GM21619 (cell line): ENCODE measurements at regions not wholly inside any gene's neighbourhood (a gene's known extent, or its start where the extent isn't known, plus 50 kb on each side); places are given as distances from the start of the nearest gene placed in this dataset.

Source experiments
- ATAC-seq: cut with Tn5 transposase; IDR thresholded peaks from one replicate; pipeline ENCODE4 v1.9.1; 2021; ENCODE audit not compliant: unreplicated experiment

DNA sequence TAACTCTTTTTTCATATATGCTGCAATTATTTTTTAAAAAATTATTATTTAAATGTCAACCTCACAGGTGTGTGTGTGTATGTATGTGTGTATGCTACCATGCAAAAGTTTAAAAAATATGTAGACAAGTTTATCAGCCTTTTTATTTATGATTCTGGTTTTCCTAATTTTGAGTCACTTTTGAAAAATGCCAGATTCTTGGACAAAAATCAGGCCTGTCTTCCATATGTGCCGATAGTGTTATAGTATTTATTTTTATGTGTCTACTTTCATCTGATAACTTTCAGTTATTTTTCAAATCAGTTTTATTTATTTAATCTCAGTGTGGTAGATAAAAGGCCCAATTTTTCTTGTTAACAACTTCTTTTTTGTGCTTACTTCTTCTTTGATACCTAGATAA is 176.2 kb downstream of the RDH14 start:
- no peak for ATAC-seq

DNA sequence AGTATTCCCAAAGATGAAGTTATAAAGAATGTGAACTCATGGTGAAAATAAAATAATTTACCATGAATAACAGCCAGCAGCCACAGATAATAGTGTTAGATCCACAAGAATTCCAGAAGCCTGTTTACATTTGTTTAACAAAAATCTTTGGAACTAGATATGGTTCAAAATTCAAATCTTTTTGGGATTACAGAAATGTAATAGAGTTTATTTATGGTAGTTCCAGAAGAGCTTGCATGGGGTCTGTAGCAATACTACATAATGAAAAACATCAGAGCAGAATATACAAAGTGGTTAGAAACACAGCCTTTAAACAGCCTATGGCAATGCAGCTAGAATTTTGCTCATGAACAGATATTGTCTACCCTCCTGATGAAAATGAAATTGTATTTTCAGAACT is 179.1 kb downstream of the RDH14 start:
- no peak for ATAC-seq

DNA sequence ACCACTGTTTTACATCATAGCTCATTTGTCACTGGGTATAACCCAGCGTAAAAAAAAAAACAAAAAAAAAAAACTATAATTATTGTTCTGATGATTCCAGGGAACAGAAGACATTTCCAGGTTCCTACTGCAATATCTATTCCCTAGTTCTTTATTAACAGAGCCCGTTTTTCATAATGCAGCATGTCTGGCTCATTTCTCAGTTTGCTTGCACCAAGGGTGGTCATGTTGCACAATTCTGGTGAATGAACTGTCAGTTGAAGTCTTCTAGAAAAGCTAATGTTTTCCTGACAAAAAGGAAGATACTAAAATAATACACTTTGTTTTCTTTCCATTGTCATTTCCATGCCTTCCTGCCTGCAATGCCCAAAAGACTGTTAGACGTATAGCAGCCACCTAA is 180.1 kb downstream of the RDH14 start:
- no peak for ATAC-seq

DNA sequence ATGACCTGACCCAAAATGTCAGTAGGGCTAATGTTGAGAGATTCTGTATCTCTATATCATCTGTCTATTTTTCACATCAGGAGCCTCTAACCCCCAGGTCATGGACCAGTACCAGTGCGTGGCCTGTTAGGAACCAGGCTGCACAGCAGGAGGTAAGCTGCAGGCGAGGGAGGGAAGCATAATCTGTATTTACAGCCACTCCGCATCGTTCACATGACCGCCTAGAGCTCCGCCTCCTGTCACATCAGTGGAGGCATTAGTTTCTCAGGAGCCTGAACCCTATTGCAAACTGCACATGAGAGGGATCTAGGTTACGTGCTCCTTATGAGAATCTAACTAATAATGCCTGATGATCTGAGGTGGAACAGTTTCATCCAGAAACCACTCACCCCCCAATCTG is 180.6 kb downstream of the RDH14 start:
- no peak for ATAC-seq

DNA sequence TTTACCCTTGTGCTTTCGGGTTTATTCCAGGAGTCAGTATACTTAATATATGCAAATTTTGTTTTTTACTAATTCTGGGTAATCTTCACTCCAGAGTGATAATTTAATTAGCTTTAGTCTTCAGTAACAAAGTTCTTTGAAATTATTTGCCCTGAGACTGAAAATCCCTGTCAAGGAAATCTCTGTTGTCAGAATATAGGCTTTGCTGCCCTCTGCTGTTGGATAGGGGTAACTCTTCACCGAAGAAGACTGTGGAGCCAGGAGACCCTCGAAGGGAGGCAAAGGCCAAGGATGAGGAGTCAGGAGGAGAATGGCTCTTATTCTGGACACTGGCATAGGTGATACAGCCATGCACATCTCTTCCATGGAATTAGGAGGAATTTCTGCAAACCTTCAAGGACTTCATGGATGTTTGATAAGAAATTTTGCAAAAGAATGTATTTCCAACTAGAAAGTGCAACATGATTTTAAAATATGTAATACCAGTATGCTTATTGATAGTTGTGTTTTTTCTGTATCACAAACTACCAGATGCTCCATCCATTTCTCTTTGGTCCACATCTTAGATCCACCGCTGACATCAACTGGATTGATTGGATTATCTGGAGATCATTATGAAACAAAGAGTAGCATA is 182.3 kb downstream of the RDH14 start:
- peak; percentile 97 for ATAC-seq

DNA sequence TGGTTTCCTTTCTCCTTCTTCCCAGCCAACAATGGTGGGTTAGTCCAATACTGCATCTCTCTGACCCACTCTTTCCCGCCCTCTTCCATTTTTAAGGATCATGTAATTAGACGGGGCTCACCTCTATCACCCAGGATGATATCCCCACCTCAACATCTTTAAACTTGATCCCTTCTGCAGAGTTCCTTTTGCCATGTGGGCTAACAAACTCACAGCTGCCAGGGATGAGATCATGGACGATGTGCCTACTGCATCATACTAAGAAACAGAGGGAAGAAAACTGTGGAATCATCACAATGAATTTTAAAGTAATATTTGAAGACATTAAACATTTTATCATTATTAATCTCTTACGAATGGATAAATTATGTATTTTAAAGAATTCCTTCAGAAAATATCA is 183.5 kb downstream of the RDH14 start:
- no peak for ATAC-seq

DNA sequence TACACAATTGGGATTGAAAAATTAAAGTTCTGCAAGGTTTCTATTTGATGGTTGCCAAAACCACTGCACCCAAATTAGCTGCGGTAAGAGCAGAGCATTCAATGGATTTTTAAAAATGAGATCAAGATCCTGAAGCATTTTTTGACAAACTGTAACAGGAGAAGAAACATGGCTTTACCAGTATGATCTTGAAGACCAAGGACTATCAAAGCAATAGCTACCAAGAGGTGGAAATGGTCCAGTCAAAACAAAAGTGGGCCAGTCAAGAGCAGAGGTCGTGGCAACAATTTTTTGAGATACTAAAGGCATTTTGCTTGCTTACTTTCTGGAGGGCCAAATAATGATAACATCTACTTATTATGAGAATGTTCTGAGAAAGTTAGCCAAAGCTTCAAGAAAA is 186.8 kb downstream of the RDH14 start:
- ATAC-seq: no peak

DNA sequence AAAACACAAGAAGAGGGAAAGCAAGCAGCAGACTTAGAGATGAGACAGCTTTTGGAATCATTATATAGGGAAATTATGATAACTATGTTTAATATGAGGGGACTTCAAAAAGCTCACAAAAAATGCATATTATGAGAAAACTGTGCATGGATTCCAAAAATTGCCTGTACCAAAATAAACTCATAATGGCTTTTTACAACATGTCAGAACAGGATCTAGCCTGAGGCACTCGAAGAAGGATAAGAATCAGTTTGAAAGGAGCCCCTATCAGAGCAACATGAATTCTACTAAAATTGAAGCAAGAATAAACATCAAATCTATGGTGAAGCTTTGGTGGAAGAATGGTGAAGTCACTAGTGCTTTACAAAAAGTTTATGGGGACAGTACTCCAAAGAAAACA is 187.4 kb downstream of the RDH14 start:
- ATAC-seq: no peak

DNA sequence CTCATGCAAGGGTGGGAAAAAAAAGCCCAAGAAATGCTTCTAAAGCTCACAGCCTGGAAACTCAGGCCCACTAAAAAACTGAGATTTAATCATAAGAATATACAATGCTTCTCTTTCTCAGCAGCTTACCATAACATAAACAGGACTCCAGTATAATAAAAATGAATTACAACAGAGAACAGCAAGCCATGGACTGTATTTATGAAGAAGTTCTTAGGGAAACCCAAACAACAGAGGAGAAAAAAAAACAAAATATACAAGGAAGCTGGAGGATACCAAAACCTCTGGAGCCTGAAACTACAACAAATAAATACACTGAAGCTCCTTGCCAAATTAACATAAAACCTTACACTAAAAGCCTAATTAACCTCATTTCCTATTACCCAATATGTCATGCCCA is 187.8 kb downstream of the RDH14 start:
- ATAC-seq: no peak

DNA sequence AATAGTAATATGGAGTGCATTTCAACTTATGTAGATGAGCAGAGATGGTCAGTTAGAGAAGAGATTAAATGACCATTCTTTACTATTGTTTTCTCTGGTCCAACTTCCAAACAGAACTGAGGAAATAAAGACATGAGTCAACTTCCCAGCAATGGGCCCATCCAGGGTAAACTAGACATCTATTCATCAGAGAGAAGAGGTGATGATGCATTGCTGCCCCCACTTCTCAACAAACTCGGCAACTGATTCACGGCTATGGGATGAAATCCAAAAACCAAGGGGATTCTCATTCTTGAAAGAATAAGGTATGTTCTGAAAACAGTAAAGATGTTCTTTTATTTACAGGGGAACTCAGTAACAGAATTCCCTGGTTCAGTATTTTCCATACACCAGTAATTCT is 190.7 kb downstream of the RDH14 start:
- ATAC-seq: no peak

DNA sequence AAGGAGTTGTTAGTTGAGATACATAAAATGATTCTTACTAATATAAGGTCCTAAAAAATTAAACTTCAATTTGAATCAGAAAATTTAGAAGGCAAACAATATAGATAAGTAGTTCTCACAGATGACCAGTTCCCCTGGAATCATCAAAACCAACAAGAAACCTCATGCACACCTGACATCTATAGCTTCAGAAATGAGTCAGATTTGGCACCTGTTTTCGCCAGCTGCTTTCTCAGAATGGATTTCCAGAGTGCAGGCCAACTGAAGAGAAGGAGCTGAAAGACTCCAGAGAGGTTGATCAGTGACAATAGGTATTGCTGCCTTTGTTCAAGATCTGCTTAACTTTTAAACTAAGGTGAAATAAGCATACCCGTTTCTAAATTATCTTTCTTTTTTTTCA is 192.4 kb downstream of the RDH14 start:
- no peak for ATAC-seq

DNA sequence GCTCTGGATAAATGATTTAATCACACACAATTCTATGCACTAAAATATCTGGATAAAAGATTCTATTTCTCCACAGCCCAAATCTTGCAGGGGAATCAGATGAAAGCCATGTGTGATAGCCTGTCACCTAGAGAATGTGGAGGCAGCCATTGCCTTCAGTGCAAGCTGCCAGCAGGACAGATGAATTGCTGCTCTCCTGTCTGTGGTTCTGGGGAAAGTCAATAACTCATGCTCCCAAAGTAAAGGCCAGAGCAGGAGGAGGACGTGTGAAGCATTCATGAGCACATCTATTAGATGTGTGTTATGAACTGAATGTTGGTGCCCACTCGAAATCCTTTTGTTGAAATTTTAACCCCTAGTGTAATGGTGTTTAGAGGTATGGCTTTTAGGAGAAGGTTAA is 195.1 kb downstream of the RDH14 start:
- ATAC-seq: no peak

DNA sequence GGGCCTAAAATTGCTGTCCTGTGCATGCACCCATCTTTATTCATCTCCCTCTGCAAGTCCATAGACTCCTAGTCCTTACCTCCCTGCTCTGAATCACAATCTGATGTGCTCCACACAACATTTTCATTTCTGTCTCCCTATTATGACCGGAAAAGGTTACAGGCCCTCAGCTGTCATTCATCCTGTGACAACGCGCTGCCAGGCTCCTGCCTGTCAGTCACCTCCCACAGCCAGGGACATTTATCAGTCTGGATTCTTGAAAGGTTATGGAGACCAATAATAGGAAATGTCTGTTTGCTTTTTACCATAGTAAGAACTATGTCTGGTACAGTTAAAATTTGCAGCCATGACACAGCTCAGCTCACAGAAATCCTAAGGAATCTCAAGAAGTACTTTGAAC is 197.1 kb downstream of the RDH14 start:
- ATAC-seq: no peak

DNA sequence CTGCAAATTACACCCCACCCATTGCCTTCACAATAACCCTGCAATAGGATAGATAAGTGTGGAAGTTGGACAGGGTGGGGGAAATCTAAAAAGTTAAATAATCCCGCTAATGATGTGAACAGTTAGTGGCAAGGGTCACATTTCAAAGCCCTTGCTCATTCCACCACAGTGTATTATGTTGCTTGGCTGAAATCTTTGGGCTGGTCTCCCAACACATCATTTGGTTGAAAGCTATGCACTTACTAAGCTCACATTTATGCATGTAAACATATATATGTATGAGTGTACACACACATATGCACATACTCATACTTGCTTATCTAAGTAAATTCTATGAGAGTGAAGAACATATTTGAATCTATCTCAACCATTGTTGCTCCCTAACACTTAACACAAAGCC is 197.8 kb downstream of the RDH14 start:
- no peak for ATAC-seq

DNA sequence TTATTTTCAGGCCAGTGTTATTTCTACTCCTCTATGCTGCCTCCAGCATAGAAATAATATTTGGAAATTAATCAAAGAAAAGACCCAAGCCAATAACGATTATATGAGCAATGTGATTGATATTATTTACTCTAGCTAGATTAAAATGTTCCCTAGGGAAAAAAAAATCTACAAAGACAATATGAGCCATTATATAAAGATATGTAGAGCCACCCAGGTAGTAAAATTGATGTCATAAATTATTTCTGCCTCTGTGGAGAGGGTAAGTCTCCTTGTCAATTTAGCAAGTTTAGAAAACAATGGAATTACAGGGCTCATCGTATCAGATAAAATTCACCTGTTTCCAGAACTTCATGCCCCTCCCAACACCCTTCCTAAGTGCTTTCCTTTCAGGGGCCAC is 202.9 kb downstream of the RDH14 start:
- no peak for ATAC-seq

DNA sequence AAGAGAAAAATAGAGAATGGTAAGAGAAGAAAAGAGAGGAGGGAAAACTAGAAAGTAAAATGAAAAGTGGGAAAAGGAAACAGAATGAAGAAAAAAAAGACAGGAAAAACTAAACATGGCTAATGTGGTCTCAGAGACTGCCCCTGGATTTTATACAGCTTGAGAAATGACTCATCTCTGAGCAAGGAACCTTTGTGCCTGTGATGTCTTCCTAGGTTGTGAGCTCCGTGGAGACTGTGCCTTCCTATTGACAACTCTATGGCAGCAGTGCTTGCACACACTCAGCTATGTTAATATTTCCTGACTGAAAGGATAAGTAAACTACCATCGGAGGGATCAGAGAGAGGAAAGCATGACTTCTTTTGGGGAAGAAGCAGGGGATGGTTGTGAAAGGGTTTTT is 203.8 kb downstream of the RDH14 start:
- ATAC-seq: no peak

DNA sequence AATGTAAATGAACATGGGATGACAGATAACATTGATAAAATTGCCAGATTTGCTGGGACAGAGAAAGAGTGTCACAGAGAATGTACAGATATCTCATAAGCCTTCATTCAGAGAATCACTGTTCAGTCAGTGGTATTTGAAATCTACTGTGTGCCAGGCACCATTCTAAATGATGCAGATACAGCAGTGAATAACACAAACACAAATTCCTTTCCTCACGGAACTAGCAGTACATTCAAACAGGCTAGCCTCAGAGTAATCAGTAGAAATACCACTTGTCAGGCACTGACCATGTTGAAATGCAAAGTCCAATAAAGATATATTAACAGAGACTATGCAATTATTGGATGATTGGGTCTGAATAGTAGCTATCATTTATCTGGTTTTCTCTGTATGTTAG is 211.0 kb downstream of the RDH14 start:
- ATAC-seq: no peak

DNA sequence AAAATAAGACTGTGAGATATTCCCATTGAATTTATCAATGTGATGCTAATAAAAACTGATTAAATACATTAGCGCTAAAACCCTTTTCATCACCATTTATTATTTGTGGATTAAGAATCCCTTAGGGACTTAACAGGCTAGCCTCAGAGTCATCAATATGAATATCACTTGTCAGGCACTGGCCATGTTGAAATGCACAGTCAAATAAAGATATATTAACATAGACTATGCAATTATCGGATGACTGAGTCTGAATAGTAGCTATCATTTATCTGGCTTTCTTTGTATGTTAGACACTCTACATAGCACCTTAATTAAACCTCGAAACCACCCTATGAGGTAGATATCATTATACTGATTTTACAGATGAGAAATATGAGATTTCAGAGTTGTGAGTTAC is 213.6 kb downstream of the RDH14 start:
- ATAC-seq: no peak

DNA sequence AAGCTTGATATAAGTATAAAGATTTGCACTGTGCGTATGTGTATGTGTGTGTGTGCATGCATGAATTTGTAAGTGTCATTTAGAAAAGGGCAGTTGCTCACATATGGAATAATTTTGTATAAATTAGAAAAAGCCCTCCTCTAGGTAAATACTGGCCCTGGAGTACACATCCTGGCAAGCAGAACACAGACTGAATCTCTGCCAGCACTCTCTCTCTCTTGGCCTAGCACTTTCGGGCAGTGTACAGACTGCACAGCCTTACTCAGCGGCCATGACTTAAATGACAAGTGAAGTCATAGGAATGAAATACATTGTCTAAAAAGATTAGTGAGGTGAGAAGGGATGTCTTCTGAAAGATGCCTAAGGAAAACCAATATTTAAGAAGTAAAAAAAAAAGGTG is 214.1 kb downstream of the RDH14 start:
- no peak for ATAC-seq

DNA sequence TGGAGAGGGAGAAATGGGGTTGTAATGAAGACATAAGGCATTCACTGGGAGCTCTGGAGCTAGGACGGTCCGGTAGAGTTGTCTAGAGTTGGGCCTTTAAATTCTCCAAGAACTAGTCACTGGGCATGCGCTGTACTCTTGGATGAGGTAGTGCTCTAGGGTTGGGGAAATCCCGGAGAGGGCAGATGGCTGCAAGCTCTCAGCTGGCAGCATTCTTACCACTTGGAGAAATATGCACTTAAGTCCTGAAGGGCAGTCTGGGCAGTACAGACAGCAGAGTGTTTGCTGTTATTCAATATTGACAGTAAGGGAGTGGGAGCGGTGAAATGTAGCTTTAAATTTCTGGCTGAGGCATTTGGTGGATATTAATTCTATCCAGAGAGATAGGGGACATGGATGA is 214.6 kb downstream of the RDH14 start:
- ATAC-seq: no peak

DNA sequence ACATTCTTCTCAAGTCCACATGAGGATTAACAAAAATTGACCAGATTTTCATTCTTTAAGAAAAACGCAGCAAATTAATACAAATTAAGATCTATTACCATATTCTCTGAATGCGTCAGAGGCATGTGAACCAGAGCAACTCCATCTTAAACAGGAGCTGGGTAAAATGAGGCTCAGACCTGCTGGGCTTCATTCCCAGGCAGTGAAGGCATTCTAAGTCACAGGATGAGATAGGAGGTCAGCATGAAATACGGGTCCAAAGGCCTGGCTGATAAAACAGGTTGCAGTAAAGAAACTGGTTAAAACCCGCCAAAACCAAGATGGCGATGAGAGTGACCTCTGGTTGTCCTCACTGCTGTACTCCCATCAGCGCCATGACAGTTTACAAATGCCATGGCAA is 217.6 kb downstream of the RDH14 start:
- no peak for ATAC-seq

DNA sequence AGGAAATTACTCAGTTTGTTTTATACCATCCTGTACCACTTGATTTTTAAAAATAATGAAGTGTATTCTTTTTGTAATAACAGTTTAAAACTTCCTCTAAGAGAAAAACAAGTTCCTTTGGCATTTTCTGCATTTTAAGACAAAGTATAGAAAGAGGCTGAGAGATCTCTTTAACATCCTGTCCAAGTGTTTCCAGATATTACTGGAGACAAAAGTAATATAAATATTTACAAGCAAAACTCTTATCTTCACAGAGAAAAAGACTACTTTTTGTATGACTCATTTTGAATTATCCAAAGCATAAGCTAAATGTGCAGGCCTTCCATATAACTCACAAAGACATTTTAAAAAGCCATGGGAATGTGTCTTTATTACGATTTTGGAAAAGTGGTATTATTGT is 221.1 kb downstream of the RDH14 start:
- no peak for ATAC-seq

DNA sequence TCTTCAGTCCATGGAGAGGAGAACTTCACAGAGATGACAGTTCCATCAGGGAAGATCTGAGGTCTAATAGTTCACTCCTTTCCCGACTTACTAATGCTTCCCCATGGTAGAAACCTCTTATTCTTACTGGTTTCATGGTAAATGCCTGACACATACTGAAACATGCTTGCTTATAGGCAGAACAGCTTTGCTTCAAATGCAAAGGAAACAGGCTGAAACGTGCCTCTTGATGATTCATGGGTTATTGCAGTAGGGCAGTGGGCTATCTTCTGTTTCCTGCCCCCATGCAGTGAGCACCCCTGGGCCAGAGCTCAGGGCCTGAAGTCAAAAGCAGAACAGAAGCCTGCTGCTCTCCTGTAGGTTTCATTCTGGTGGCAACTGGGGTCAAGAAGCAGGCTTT is 223.5 kb downstream of the RDH14 start:
- ATAC-seq: no peak

DNA sequence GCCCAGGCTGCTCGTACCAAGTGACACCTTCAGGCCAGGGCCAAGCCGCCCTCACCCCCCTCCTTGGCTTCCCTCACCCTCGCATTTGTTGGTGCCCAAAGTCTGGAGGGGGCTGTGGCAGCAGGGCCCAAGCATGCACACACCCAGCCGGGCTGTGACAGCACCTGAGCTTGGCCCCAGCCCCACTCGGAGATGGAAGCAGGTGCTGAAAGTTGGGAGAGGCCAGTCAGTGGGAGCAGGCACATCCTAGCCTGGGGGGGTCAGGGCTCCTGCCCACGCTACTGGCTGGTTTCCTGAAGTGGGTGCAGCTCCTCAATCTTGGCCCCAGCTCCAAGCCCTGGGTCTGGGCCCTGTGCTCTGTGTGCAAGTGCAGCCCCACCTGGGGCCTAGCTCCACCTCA is 228.0 kb downstream of the RDH14 start:
- no peak for ATAC-seq
